OCI-LY3 (cell line): ENCODE measurements at regions not wholly inside any gene's neighbourhood (a gene's known extent, or its start where the extent isn't known, plus 50 kb on each side); places are given as distances from the start of the nearest gene placed in this dataset.

Source experiments
- H2AFZ ChIP-seq: fragments of 200-600, 300-600 bp; shearing (Covaris generic); 2 replicates; pipeline ENCODE4 v1.6.0; 2014; ENCODE audit warnings: antibody characterized with exemption, low read depth, low read length
- H3K27ac ChIP-seq: fragments of 200-600, 300-600 bp; sonication (generic); 2 replicates; pipeline ENCODE4 v1.5.1; 2014; ENCODE audit warnings: mild to moderate bottlenecking, low read length, moderate library complexity, mixed read lengths
- H3K27me3 ChIP-seq: fragments of 200-600, 300-600 bp; sonication (generic); 2 replicates; pipeline ENCODE4 v1.6.1; 2014; ENCODE audit warnings: low read depth, low read length, mixed read lengths
- H3K36me3 ChIP-seq: fragments of 200-600, 300-600 bp; sonication (generic); replicated peaks from 2 replicates; pipeline ENCODE3; 2014; ENCODE audit warnings: low read depth, low read length, mixed read lengths
- H3K4me1 ChIP-seq: fragments of 300-600, 200-600 bp; sonication (generic); 2 replicates; pipeline ENCODE4 v1.6.1; 2014; ENCODE audit warnings: low read length, mixed read lengths
- H3K4me2 ChIP-seq: fragments of 200-600, 300-600 bp; sonication (generic); 2 replicates; pipeline ENCODE4 v1.6.1; 2014; ENCODE audit warnings: low read length, mixed read lengths
- H3K4me3 ChIP-seq: fragments of 300-600, 200-600 bp; sonication (generic); 2 replicates; pipeline ENCODE4 v1.5.1; 2014; ENCODE audit warnings: antibody characterized with exemption, mild to moderate bottlenecking, low read length, moderate library complexity
- H3K79me2 ChIP-seq: fragments of 300-600, 200-600 bp; shearing (Covaris generic); 2 replicates; pipeline ENCODE4 v1.6.1; 2014; ENCODE audit warnings: mild to moderate bottlenecking, low read length, mixed read lengths
- H3K9ac ChIP-seq: fragments of 300-600, 200-600 bp; shearing (Covaris generic); 2 replicates; pipeline ENCODE4 v1.6.0; 2014; ENCODE audit warnings: mild to moderate bottlenecking, low read length, moderate library complexity
- H3K9me3 ChIP-seq: fragments of 200-600, 300-600 bp; shearing (Covaris generic); 2 replicates; pipeline ENCODE4 v1.6.1; 2014; ENCODE audit warnings: low read length, mixed read lengths; ENCODE audit not compliant: insufficient read depth
- H4K20me1 ChIP-seq: fragments of 200-600, 300-600 bp; sonication (generic); 2 replicates; pipeline ENCODE4 v1.6.1; 2016; ENCODE audit warnings: low read length, mixed read lengths; ENCODE audit not compliant: insufficient read depth
- EZH2phosphoT487 ChIP-seq: fragments of 200-600 bp; shearing (Covaris generic); IDR thresholded peaks from 2 replicates; pipeline ENCODE4 v1.6.1; 2018; ENCODE audit warnings: antibody characterized with exemption, mixed run types, low read depth
- TF ChIP-seq, protein P1 (sequence below): fragments of 200-600, 300-600 bp; sonication (generic); IDR thresholded peaks from 2 replicates; pipeline ENCODE4 v1.5.1; 2014; ENCODE audit warnings: antibody characterized with exemption, low read length, low read depth

DNA sequence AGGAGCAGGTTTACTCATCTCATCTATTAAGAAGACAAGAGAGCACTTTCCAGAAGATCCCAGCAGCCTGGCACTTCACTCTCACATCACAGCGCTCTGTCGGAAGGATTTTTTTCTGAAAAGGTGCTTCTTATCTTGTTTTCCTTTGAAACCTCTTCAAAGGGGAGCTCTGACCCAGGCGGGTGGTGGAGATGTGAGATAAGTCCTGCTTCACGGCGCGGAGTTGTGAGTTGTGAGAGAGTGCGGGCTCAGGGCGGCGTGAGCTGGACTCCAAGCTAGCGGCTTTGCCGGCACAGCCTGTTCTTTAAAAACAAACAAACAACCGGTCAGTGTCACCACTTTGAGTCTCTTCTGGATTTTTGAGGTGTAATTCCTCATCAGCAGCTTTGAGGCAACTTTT, 169.0 kb upstream of the ARGLU1 start:
- Histone ChIP-seq H2AFZ (no peak overlapping the region), H3K79me2 (no peaks in the 10 kb centered on the region), H3K4me1 (no peaks in the 10 kb centered on the region), H3K9me3 (peaks cover 3% of the 10 kb centered on the region; the same call in 1 of the 2 replicates), H4K20me1 (no peaks in the 10 kb centered on the region), H3K27ac (no peak overlapping the region), H3K4me3 (no peak overlapping the region), H3K36me3 (no peaks in the 10 kb centered on the region), H3K4me2 (no peak overlapping the region), H3K9ac (no peak overlapping the region), H3K27me3 (no peaks in the 10 kb centered on the region)
- TF ChIP-seq, protein P1, sequence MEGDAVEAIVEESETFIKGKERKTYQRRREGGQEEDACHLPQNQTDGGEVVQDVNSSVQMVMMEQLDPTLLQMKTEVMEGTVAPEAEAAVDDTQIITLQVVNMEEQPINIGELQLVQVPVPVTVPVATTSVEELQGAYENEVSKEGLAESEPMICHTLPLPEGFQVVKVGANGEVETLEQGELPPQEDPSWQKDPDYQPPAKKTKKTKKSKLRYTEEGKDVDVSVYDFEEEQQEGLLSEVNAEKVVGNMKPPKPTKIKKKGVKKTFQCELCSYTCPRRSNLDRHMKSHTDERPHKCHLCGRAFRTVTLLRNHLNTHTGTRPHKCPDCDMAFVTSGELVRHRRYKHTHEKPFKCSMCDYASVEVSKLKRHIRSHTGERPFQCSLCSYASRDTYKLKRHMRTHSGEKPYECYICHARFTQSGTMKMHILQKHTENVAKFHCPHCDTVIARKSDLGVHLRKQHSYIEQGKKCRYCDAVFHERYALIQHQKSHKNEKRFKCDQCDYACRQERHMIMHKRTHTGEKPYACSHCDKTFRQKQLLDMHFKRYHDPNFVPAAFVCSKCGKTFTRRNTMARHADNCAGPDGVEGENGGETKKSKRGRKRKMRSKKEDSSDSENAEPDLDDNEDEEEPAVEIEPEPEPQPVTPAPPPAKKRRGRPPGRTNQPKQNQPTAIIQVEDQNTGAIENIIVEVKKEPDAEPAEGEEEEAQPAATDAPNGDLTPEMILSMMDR, result no peak
- TF ChIP-seq EZH2phosphoT487, result no peak

DNA sequence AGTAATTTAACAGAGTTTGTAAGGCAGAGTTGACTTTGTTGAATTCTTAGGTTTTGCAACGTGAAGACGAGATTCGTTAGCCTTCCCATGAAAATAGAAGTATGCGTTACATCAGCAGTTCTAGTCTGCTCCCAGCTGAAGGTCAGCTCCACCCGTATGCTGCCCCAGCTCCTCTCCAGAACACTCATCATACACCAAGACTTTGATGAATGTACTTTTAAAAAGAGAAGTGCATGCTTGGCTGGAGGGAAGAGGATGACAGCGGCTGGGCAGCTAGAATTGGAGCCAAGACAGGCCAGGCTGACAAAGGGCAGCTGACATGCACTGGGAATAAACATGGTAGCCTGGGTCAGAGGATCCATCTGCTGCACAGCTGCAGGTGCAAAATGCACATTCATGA, 166.3 kb upstream of the ARGLU1 start:
- H3K4me3 ChIP-seq, result no peak overlapping the region
- H3K4me1 ChIP-seq, result no peaks in the 10 kb centered on the region
- H3K27ac ChIP-seq, result no peak overlapping the region
- H2AFZ ChIP-seq, result no peak overlapping the region
- no peaks in the 10 kb centered on the region for H4K20me1 ChIP-seq
- H3K36me3 ChIP-seq, result no peaks in the 10 kb centered on the region
- H3K9ac ChIP-seq, result no peak overlapping the region
- H3K27me3 ChIP-seq, result no peaks in the 10 kb centered on the region
- H3K9me3 ChIP-seq, result peaks cover 3% of the 10 kb centered on the region; the same call in 1 of the 2 replicates
- H3K79me2 ChIP-seq, result no peaks in the 10 kb centered on the region
- H3K4me2 ChIP-seq, result no peak overlapping the region
- no peak for TF ChIP-seq EZH2phosphoT487
- TF ChIP-seq, protein P1, result no peak

GRCh38 chr13:106723036-106723435, 155.1 kb upstream of the ARGLU1 start:
- TF ChIP-seq, protein P1, result no peak
- no peak for TF ChIP-seq EZH2phosphoT487

GRCh38 chr13:106722620-106723019, 154.7 kb upstream of the ARGLU1 start:
- Histone ChIP-seq H3K4me2 (no peak overlapping the region), H2AFZ (peak overlapping the region; percentile 41; the same call in 1 of the 2 replicates), H3K79me2 (no peaks in the 10 kb centered on the region), H3K9ac (no peak overlapping the region), H3K4me1 (no peaks in the 10 kb centered on the region), H3K9me3 (0 out of 2 replicates have a peak, but pooled peaks cover 3% of the 10 kb centered on the region), H3K27ac (no peak overlapping the region), H3K36me3 (no peaks in the 10 kb centered on the region), H3K4me3 (no peak overlapping the region), H4K20me1 (no peaks in the 10 kb centered on the region), H3K27me3 (no peaks in the 10 kb centered on the region)
- TF ChIP-seq EZH2phosphoT487, result no peak
- TF ChIP-seq, protein P1, result no peak

More at GRCh38 chr13:106723036-106723435, 155.1 kb upstream of the ARGLU1 start:
- H3K4me3 ChIP-seq, result no peak overlapping the region
- H3K79me2 ChIP-seq, result no peaks in the 10 kb centered on the region
- no peak overlapping the region for H3K9ac ChIP-seq
- no peaks in the 10 kb centered on the region for H3K36me3 ChIP-seq
- no peak overlapping the region for H3K27ac ChIP-seq
- H3K9me3 ChIP-seq, result no peaks in the 10 kb centered on the region
- H3K27me3 ChIP-seq, result no peaks in the 10 kb centered on the region
- no peaks in the 10 kb centered on the region for H3K4me1 ChIP-seq
- no peaks in the 10 kb centered on the region for H4K20me1 ChIP-seq
- no peak overlapping the region for H2AFZ ChIP-seq
- no peak overlapping the region for H3K4me2 ChIP-seq
